Transverse colon (tissue), 4 donors: ENCODE measurements at regions not wholly inside any gene's neighbourhood (a gene's known extent, or its start where the extent isn't known, plus 50 kb on each side); places are given as distances from the start of the nearest gene placed in this dataset.

ENCODE experiments used
- POLR2AphosphoS5 ChIP-seq, 3 donors: sonication (generic); formaldehyde crosslinking; IDR thresholded peaks; one replicate each; pipeline ENCODE4 v1.6.1; 2016; ENCODE audit warnings: antibody characterized with exemption in 3 of 3
- TF ChIP-seq, protein P1 (sequence below), 5 experiments: fragments of 200-600 bp in 3 of 5; fragments of 450-650 bp in 2 of 5; sonication (generic) in 3 of 5; IDR thresholded peaks; 1 replicate in 2 of 5; 2 replicates in 3 of 5; pipeline ENCODE4 v1.5.1; 2016 to 2017; ENCODE audit warnings: antibody characterized with exemption in 5 of 5, inconsistent platforms in 3 of 5, mild to moderate bottlenecking in 2 of 5, moderate library complexity in 1 of 5

DNA sequence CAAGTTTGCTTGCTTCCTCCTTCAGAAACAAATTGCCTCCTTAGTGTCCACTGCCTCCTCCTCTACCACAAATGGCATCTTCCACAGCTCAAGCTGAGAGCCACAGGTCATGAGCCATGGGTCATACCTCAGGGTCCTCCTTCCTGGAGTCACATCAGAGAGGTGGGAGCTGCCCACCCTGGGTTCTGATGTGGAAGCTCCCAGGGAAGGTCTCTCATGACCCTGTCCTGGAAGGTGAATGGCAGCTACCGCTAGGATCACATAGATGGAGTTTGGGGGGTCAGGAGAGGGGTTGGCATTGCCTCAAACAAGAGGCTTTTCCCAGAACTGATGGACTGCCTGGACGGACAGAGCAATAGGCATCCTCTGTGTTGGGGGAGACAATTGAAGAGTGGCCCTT lies 321.4 kb downstream of the MATN1 start:
- no peak for TF ChIP-seq POLR2AphosphoS5 (IDR thresholded peaks at IDR 0.05)
- TF ChIP-seq, protein P1, sequence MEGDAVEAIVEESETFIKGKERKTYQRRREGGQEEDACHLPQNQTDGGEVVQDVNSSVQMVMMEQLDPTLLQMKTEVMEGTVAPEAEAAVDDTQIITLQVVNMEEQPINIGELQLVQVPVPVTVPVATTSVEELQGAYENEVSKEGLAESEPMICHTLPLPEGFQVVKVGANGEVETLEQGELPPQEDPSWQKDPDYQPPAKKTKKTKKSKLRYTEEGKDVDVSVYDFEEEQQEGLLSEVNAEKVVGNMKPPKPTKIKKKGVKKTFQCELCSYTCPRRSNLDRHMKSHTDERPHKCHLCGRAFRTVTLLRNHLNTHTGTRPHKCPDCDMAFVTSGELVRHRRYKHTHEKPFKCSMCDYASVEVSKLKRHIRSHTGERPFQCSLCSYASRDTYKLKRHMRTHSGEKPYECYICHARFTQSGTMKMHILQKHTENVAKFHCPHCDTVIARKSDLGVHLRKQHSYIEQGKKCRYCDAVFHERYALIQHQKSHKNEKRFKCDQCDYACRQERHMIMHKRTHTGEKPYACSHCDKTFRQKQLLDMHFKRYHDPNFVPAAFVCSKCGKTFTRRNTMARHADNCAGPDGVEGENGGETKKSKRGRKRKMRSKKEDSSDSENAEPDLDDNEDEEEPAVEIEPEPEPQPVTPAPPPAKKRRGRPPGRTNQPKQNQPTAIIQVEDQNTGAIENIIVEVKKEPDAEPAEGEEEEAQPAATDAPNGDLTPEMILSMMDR (IDR thresholded peaks at IDR 0.05): no peak
